K562 (cell line): ENCODE measurements at regions not wholly inside any gene's neighbourhood (a gene's known extent, or its start where the extent isn't known, plus 50 kb on each side); places are given as distances from the start of the nearest gene placed in this dataset.

Source experiments
- CBFA2T2 ChIP-seq: fragments of 450-650 bp; conservative IDR thresholded peaks from 2 replicates; pipeline ENCODE4 v1.6.1; 2017; ENCODE audit warnings: mild to moderate bottlenecking
- CLOCK ChIP-seq: fragments of 250-450 bp; sonication (Bioruptor Pico); IDR thresholded peaks from 2 replicates; pipeline ENCODE4 v1.4.0; 2020; ENCODE audit warnings: mild to moderate bottlenecking, moderate library complexity, borderline replicate concordance
- ELF1 ChIP-seq: fragments of 200-800 bp; sonication (Bioruptor generic); IDR thresholded peaks from 2 replicates; pipeline ENCODE4 v1.6.1; 2016; ENCODE audit warnings: missing genetic modification characterization, missing compliant biosample characterization
- MGA ChIP-seq: fragments of 450-650 bp; IDR thresholded peaks from 2 replicates; pipeline ENCODE4 v1.6.1; 2016; ENCODE audit warnings: mild to moderate bottlenecking, moderate library complexity
- MYC ChIP-seq, 2 experiments: fragments of 250-450 bp in 1 of 2; sonication (Bioruptor Pico) in 1 of 2; IDR thresholded peaks; 2 replicates each; pipeline versions ENCODE4 v1.5.1 to v1.6.1; 2012 to 2021; ENCODE audit warnings: low read depth in 2 of 2, borderline replicate concordance in 1 of 2, improper control_type of control experiment in 1 of 2, low read length in 1 of 2, mild to moderate bottlenecking in 1 of 2, moderate library complexity in 1 of 2
- NFIX ChIP-seq: fragments of 250-450 bp; sonication (Bioruptor Pico); IDR thresholded peaks from 2 replicates; pipeline ENCODE4 v1.4.0; 2020; ENCODE audit warnings: low read depth, mild to moderate bottlenecking, moderate library complexity
- NR2C1 ChIP-seq, 2 experiments: fragments of 450-650 bp; IDR thresholded peaks; 2 replicates each; pipeline ENCODE4 v1.6.1; 2017; ENCODE audit warnings: mild to moderate bottlenecking in 2 of 2, antibody characterized with exemption in 1 of 2, inconsistent platforms in 1 of 2, missing compliant biosample characterization in 1 of 2, missing genetic modification characterization in 1 of 2
- TAF1 ChIP-seq: IDR thresholded peaks from 2 replicates; pipeline ENCODE4 v1.6.1; 2011; ENCODE audit warnings: mild to moderate bottlenecking, low read length, moderate library complexity; ENCODE audit not compliant: insufficient read depth, control insufficient read depth, severe bottlenecking; ENCODE audit errors: extremely low read depth
- ZNF24 ChIP-seq: fragments of 450-650 bp; IDR thresholded peaks from 2 replicates; pipeline ENCODE4 v1.6.1; 2016
- TF ChIP-seq, protein P1 (sequence below): conservative IDR thresholded peaks from 2 replicates; pipeline ENCODE4 v1.6.1; 2011; ENCODE audit warnings: low read depth, mild to moderate bottlenecking, low read length; ENCODE audit not compliant: control insufficient read depth

- TF ChIP-seq MGA (peak; percentile 33; the same call in 1 of the 2 replicates), MYC (IDR thresholded peaks at IDR 0.05; ENCODE audit: low read depth, low read length) (0 out of 2 replicates have a peak, but pooled peaks have one; percentile 22), MYC (CRISPR knock-in tag; IDR thresholded peaks at IDR 0.05; ENCODE audit: borderline replicate concordance, low read depth) (no peak), ZNF24 (0 out of 2 replicates have a peak, but pooled peaks have one; percentile 7), NFIX (CRISPR knock-in tag) (no peak), NR2C1 (IDR thresholded peaks at IDR 0.05) (no peak; the same call in 1 of the 2 replicates), NR2C1 (tag; IDR thresholded peaks at IDR 0.05) (0 out of 2 replicates have a peak, but pooled peaks have one; percentile 37), CBFA2T2 (peak; percentile 90), ELF1 (tag) (0 out of 2 replicates have a peak, but pooled peaks have one; percentile 57), TAF1 (peak; percentile 39), CLOCK (CRISPR knock-in tag) (no peak)
- TF ChIP-seq, protein P1, sequence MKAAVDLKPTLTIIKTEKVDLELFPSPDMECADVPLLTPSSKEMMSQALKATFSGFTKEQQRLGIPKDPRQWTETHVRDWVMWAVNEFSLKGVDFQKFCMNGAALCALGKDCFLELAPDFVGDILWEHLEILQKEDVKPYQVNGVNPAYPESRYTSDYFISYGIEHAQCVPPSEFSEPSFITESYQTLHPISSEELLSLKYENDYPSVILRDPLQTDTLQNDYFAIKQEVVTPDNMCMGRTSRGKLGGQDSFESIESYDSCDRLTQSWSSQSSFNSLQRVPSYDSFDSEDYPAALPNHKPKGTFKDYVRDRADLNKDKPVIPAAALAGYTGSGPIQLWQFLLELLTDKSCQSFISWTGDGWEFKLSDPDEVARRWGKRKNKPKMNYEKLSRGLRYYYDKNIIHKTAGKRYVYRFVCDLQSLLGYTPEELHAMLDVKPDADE: peak; percentile 25; the same call in 1 of the 2 replicates
These were observed 74.4 kb upstream of the CHD6 start (continued) for GRCh38 chr20:41692479-41693135.
